Fibroblast of skin of abdomen (primary cell): ENCODE measurements at regions not wholly inside any gene's neighbourhood (a gene's known extent, or its start where the extent isn't known, plus 50 kb on each side); places are given as distances from the start of the nearest gene placed in this dataset.
"Not testable (repeated sequence)": the region's sequence is repeated elsewhere in the genome, so short reads cannot be mapped to it uniquely, and the experiment has no call there.

Experiments
- DNase-seq: peaks from one replicate; pipeline ENCODE4 v3.0.0-alpha.2; 2013

GRCh38 chr16:29355339-29356059, 51.0 kb downstream of the NPIPB11 start:
- DNase-seq = not testable (repeated sequence)

GRCh38 chr16:29354449-29354848, 52.1 kb downstream of the NPIPB11 start:
- DNase-seq = peak; percentile 6

GRCh38 chr16:29352617-29352999, 53.9 kb downstream of the NPIPB11 start:
- DNase-seq = not testable (repeated sequence)

GRCh38 chr16:29351970-29352616, 54.4 kb downstream of the NPIPB11 start:
- not testable (repeated sequence) for DNase-seq

- not testable (repeated sequence) for DNase-seq
Observed at GRCh38 chr16:29351271-29351969, 55.1 kb downstream of the NPIPB11 start.

- peak; percentile 81 for DNase-seq
Observed at GRCh38 chr16:29349966-29350365, 56.5 kb downstream of the NPIPB11 start.

- not testable (repeated sequence) for DNase-seq
Observed at GRCh38 chr16:29348748-29349147, 57.8 kb downstream of the NPIPB11 start.

- DNase-seq = not testable (repeated sequence)
Observed at GRCh38 chr16:29348123-29348690, 58.3 kb downstream of the NPIPB11 start.

GRCh38 chr16:29346796-29347580, 59.5 kb downstream of the NPIPB11 start:
- not testable (repeated sequence) for DNase-seq

GRCh38 chr16:29346203-29346602, 60.3 kb downstream of the NPIPB11 start:
- DNase-seq = not testable (repeated sequence)

- not testable (repeated sequence) for DNase-seq
Observed at GRCh38 chr16:29342937-29343336, 63.6 kb downstream of the NPIPB11 start.

- not testable (repeated sequence) for DNase-seq
Observed at GRCh38 chr16:29340779-29341438, 65.6 kb downstream of the NPIPB11 start.

- not testable (repeated sequence) for DNase-seq
Observed at GRCh38 chr16:29340235-29340634, 66.3 kb downstream of the NPIPB11 start.

GRCh38 chr16:29338821-29339700, 67.5 kb downstream of the NPIPB11 start:
- DNase-seq = not testable (repeated sequence)

- not testable (repeated sequence) for DNase-seq
Observed at GRCh38 chr16:29337385-29337901, 69.1 kb downstream of the NPIPB11 start.

- DNase-seq = not testable (repeated sequence)
Observed at GRCh38 chr16:29335549-29335846, 71.0 kb downstream of the NPIPB11 start.

- DNase-seq = not testable (repeated sequence)
Observed at GRCh38 chr16:29334776-29335548, 71.5 kb downstream of the NPIPB11 start.

GRCh38 chr16:29333492-29334097, 72.9 kb downstream of the NPIPB11 start:
- DNase-seq = not testable (repeated sequence)

- DNase-seq = not testable (repeated sequence)
Observed at GRCh38 chr16:29330623-29331022, 75.9 kb downstream of the NPIPB11 start.
